ENCODE measurements at regions not wholly inside any gene's neighbourhood (a gene's known extent, or its start where the extent isn't known, plus 50 kb on each side); places are given as distances from the start of the nearest gene placed in this dataset.

DNA sequence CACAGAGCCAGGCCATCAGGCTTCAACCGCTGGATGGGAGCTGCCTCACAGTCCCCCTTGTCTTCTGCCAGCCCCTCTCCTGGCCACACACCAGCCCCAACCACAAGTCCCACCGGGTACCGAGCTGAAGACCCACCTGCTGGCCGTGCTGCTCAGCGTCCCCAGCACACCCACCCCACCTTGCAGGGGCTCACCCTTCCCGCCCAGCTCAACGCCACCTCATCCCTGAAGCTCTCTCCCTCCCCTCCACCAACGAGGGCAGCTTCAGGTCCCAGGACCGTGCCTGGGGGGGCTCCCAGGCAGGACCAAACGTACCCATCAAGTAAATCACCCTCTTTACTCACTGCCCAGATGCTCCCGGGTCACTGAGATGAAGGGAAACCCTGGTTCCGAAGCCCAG lies 141.0 kb downstream of the CRYBB2 start:
- TF ChIP-seq SUZ12 (IDR thresholded peaks at IDR 0.05; ENCODE audit: extremely low read depth, insufficient read depth, insufficient read length) (no peak), ZNF274 (IDR thresholded peaks at IDR 0.05; ENCODE audit: low read depth, low read length) (no peak), YY1 (IDR thresholded peaks at IDR 0.05; ENCODE audit: insufficient read depth, insufficient read length) (no peak)
- Histone ChIP-seq H3K27me3 (ENCODE audit: insufficient read depth, insufficient read length) (no peaks in the 10 kb centered on the region), H3K36me3 (ENCODE audit: insufficient read depth, insufficient read length, low read length) (peaks cover 9% of the 10 kb centered on the region), H3K4me1 (ENCODE audit: insufficient read depth, insufficient read length) (no peaks in the 10 kb centered on the region), H3K4me3 (ENCODE audit: insufficient read length, low read depth) (no peak overlapping the region), H3K9me3 (ENCODE audit: insufficient read depth, low read length) (no peaks in the 10 kb centered on the region), H3K9ac (ENCODE audit: insufficient read length, low read depth) (no peak overlapping the region)
- DNase-seq (ENCODE audit: low read depth, low spot score): no peak

DNA sequence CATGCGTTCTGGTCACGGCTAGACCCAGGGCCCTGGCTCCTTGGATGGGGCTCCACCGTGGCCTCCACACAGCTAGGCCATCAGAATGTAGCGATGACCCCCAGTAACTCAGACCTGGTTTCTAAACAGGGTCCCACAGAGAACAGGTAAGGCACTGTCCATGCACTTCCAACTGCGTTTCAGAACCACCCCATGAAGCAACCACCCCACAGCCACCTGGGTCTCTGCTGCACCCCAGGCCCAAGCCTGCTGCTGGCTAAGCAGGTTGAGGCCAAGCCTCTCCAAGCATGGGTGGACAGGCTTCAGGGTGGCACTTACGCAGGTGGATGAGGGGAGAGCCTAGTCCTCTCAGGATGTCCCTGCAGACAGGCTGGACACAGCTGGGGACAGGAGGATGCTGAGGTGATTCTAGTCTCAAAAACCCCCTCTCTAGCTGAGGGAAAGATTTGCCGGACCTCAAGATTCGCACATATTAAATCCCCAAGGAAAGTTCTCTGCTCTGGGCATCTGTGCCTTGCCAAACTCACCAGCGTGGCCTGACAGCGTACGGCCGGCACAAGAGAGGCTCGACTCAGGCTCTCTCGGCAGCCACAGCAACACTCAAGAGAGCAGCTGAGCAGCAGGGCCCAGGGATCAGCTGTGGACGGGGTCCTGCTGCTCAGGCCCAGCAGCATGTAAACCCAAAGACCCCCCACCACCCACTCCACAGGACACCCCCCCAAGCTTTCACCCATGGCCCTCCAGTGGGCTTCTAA lies 141.6 kb downstream of the CRYBB2 start:
- Histone ChIP-seq H3K36me3 (ENCODE audit: insufficient read depth, insufficient read length, low read length) (peaks cover 9% of the 10 kb centered on the region), H3K27me3 (ENCODE audit: insufficient read depth, insufficient read length) (no peaks in the 10 kb centered on the region), H3K4me1 (ENCODE audit: insufficient read depth, insufficient read length) (no peaks in the 10 kb centered on the region), H3K9ac (ENCODE audit: insufficient read length, low read depth) (no peak overlapping the region), H3K9me3 (ENCODE audit: insufficient read depth, low read length) (no peaks in the 10 kb centered on the region), H3K4me3 (ENCODE audit: insufficient read length, low read depth) (no peak overlapping the region)
- TF ChIP-seq YY1 (IDR thresholded peaks at IDR 0.05; ENCODE audit: insufficient read depth, insufficient read length) (no peak), SUZ12 (IDR thresholded peaks at IDR 0.05; ENCODE audit: extremely low read depth, insufficient read depth, insufficient read length) (no peak), ZNF274 (IDR thresholded peaks at IDR 0.05; ENCODE audit: low read depth, low read length) (no peak)
- DNase-seq (ENCODE audit: low read depth, low spot score): no peak

DNA sequence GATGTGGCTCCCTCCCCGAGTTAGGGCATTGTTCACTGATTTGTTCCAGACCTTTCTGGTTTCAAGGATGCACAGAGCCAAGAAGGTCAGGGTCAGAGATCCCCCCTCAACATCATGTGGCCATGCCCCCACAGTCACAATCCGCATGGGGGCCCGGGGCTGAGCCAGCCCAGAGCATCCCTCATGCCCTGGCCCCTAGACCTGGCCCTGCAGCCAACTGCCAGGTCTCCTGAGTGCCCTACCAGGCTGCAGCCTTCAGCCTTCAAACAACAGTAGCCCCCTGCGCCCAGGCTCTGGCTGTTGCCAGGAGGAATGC lies 142.4 kb downstream of the CRYBB2 start:
- Histone ChIP-seq H3K4me1 (ENCODE audit: insufficient read depth, insufficient read length) (no peaks in the 10 kb centered on the region), H3K36me3 (ENCODE audit: insufficient read depth, insufficient read length, low read length) (peaks cover 9% of the 10 kb centered on the region), H3K9me3 (ENCODE audit: insufficient read depth, low read length) (no peaks in the 10 kb centered on the region), H3K27me3 (ENCODE audit: insufficient read depth, insufficient read length) (no peaks in the 10 kb centered on the region), H3K4me3 (ENCODE audit: insufficient read length, low read depth) (no peak overlapping the region), H3K9ac (ENCODE audit: insufficient read length, low read depth) (no peak overlapping the region)
- no peak for TF ChIP-seq ZNF274 (IDR thresholded peaks at IDR 0.05; ENCODE audit: low read depth, low read length)
- no peak for TF ChIP-seq SUZ12 (IDR thresholded peaks at IDR 0.05; ENCODE audit: extremely low read depth, insufficient read depth, insufficient read length)
- DNase-seq (ENCODE audit: low read depth, low spot score): no peak

DNA sequence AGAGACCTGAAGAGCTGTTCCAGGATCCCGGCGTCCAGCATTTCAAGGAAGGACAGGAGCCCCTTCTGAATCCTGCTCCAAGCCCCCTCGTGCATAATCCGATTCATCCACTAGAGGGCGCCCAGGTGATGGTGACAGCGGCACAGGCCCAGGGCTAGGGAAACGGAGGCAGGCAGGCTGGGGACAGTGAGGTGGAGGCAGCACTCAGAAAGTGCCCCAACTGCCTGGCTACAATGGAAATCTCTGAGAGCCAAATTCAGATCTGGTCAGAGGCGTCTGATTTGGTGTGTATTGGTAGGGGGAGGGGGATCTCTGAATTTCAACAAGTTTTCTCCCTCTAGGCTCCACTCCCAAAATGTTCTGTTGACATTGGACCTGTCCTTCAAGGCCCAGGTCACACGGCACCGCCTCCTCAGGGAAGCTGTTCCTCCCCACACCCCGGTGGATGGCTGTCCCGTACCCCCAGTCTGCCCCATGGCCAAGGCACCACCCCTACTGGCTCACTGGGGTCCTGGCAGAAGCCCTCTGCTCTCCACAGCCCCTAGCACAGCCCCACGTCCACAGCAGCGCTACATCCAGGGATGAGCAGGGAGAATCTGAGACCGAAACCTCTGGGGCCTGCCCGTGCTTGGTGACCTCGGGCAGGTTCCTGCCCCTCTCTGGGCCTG lies 142.9 kb downstream of the CRYBB2 start:
- Histone ChIP-seq H3K27me3 (ENCODE audit: insufficient read depth, insufficient read length) (no peaks in the 10 kb centered on the region), H3K36me3 (ENCODE audit: insufficient read depth, insufficient read length, low read length) (peaks cover 9% of the 10 kb centered on the region), H3K4me1 (ENCODE audit: insufficient read depth, insufficient read length) (peaks cover 3% of the 10 kb centered on the region), H3K9ac (ENCODE audit: insufficient read length, low read depth) (no peak overlapping the region), H3K4me3 (ENCODE audit: insufficient read length, low read depth) (no peak overlapping the region), H3K9me3 (ENCODE audit: insufficient read depth, low read length) (no peaks in the 10 kb centered on the region)
- no peak for TF ChIP-seq SUZ12 (IDR thresholded peaks at IDR 0.05; ENCODE audit: extremely low read depth, insufficient read depth, insufficient read length)
- TF ChIP-seq YY1 (IDR thresholded peaks at IDR 0.05; ENCODE audit: insufficient read depth, insufficient read length): no peak
- no peak for TF ChIP-seq ZNF274 (IDR thresholded peaks at IDR 0.05; ENCODE audit: low read depth, low read length)
- peak; percentile 39 for DNase-seq (ENCODE audit: low read depth, low spot score)

DNA sequence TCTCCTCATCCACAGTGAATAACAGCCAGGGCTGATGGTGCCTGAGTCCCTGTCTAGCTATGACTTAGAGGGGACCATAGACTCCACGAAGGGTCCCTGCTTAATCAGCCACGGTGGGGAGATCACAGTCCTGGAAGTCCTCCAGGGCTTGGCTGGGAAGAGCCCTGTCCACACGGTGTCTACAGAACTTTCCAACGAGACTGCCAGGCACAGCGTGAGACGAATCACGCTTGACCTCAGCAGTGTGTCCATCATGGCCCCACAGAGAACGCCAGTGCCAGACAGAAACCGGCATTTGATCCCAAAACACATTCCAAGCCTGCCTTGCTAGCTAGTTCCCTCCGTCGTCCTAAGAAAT lies 143.4 kb downstream of the CRYBB2 start:
- H3K36me3 ChIP-seq (ENCODE audit: insufficient read depth, insufficient read length, low read length): peaks cover 9% of the 10 kb centered on the region
- no peak for DNase-seq (ENCODE audit: low read depth, low spot score)
- H3K9ac ChIP-seq (ENCODE audit: insufficient read length, low read depth): no peak overlapping the region
- H3K4me1 ChIP-seq (ENCODE audit: insufficient read depth, insufficient read length): peaks cover 5% of the 10 kb centered on the region
- no peaks in the 10 kb centered on the region for H3K27me3 ChIP-seq (ENCODE audit: insufficient read depth, insufficient read length)
- no peaks in the 10 kb centered on the region for H3K9me3 ChIP-seq (ENCODE audit: insufficient read depth, low read length)
- TF ChIP-seq ZNF274 (IDR thresholded peaks at IDR 0.05; ENCODE audit: low read depth, low read length) (no peak), SUZ12 (IDR thresholded peaks at IDR 0.05; ENCODE audit: extremely low read depth, insufficient read depth, insufficient read length) (no peak), YY1 (IDR thresholded peaks at IDR 0.05; ENCODE audit: insufficient read depth, insufficient read length) (no peak)
- no peak overlapping the region for H3K4me3 ChIP-seq (ENCODE audit: insufficient read length, low read depth)

DNA sequence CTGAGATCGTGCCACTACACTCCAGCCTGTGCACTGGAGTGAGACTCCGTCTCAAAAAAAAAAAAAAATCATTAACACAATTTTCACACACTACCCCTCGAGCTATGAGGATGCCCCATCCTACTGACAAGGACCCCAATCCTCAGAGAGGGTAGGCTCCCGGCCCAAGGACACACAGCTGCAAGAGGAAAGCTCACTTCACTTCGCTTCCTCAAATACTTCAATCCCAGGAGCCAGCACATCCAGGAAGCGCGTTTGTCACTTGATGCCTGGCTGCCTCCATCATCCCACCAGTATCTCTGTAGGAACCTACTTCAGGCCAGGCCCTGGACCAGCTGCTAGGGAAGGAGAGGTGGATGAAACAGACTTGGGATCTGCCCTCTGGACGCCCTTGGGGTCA lies 144.0 kb downstream of the CRYBB2 start:
- DNase-seq (ENCODE audit: low read depth, low spot score): no peak

DNA sequence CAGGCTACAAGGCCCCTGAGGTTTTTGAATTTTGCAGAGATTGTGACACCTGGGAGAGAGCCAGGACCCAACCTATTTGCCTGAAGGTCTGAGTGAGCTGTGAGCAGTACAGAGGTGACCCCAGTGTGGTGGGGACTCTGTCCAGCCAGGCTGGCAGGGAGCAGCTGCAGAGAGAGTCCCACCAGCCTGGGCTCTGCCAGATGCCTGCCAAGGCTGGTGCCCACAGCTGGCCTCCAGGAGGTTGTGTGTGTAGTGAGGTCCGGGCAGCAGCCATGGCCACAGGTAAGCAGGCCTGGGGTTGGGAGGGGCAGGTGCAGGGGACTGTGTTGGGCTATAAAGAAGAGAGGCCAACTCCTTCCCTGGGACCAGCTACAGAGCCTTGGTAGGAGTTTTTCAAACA lies 144.8 kb downstream of the CRYBB2 start:
- peaks cover 9% of the 10 kb centered on the region for H3K4me1 ChIP-seq (ENCODE audit: insufficient read depth, insufficient read length)
- H3K9ac ChIP-seq (ENCODE audit: insufficient read length, low read depth): no peak overlapping the region
- H3K4me3 ChIP-seq (ENCODE audit: insufficient read length, low read depth): no peak overlapping the region
- peaks cover 9% of the 10 kb centered on the region for H3K36me3 ChIP-seq (ENCODE audit: insufficient read depth, insufficient read length, low read length)
- no peaks in the 10 kb centered on the region for H3K27me3 ChIP-seq (ENCODE audit: insufficient read depth, insufficient read length)
- no peaks in the 10 kb centered on the region for H3K9me3 ChIP-seq (ENCODE audit: insufficient read depth, low read length)
- no peak for DNase-seq (ENCODE audit: low read depth, low spot score)
- no peak for TF ChIP-seq YY1 (IDR thresholded peaks at IDR 0.05; ENCODE audit: insufficient read depth, insufficient read length)
- no peak for TF ChIP-seq SUZ12 (IDR thresholded peaks at IDR 0.05; ENCODE audit: extremely low read depth, insufficient read depth, insufficient read length)
- no peak for TF ChIP-seq ZNF274 (IDR thresholded peaks at IDR 0.05; ENCODE audit: low read depth, low read length)

More for the DNA sequence above, 144.0 kb downstream of the CRYBB2 start:
- H3K9me3 ChIP-seq (ENCODE audit: insufficient read depth, low read length): no peaks in the 10 kb centered on the region
- no peaks in the 10 kb centered on the region for H3K27me3 ChIP-seq (ENCODE audit: insufficient read depth, insufficient read length)
- no peak overlapping the region for H3K4me3 ChIP-seq (ENCODE audit: insufficient read length, low read depth)
- H3K36me3 ChIP-seq (ENCODE audit: insufficient read depth, insufficient read length, low read length): peaks cover 9% of the 10 kb centered on the region
- H3K4me1 ChIP-seq (ENCODE audit: insufficient read depth, insufficient read length): peaks cover 6% of the 10 kb centered on the region
- TF ChIP-seq SUZ12 (IDR thresholded peaks at IDR 0.05; ENCODE audit: extremely low read depth, insufficient read depth, insufficient read length) (no peak), ZNF274 (IDR thresholded peaks at IDR 0.05; ENCODE audit: low read depth, low read length) (no peak), YY1 (IDR thresholded peaks at IDR 0.05; ENCODE audit: insufficient read depth, insufficient read length) (no peak)
- H3K9ac ChIP-seq (ENCODE audit: insufficient read length, low read depth): no peak overlapping the region

Data from NT2/D1 (cell line).